Pulmonary artery endothelial cell (primary cell): ENCODE measurements at regions not wholly inside any gene's neighbourhood (a gene's known extent, or its start where the extent isn't known, plus 50 kb on each side); places are given as distances from the start of the nearest gene placed in this dataset.
A peak's percentile ranks its signal among the peaks of the same experiment; 100 is the strongest.
"Not testable (repeated sequence)": the region's sequence is repeated elsewhere in the genome, so short reads cannot be mapped to it uniquely, and the experiment has no call there.

Source experiments
- DNase-seq: peaks from one replicate; pipeline ENCODE4 v3.0.0-alpha.2; 2011; ENCODE audit warnings: low read depth, low spot score

GRCh38 chr10:35874311-35875015 is 232.4 kb upstream of the FZD8 start:
- DNase-seq, result no peak

DNA sequence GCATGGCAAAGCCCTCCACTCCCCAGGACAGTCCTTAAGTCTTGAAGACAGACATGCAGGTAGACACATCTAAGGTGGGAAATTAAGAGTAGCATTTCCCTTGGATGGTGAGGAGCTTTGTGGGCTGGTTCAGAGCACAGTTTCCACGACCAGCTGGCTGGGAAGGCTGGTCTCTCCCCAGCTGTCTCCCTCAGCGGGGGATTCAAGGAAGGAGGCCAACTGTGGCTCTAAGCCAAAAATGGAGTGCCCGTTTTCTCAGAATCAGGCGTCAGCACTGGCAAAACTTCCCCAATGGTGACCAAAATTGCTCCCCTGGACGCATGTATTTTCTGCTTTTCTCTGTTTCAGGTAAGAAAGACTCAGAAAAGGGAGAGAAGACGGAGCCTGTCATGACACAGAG is 230.6 kb upstream of the FZD8 start:
- no peak for DNase-seq

DNA sequence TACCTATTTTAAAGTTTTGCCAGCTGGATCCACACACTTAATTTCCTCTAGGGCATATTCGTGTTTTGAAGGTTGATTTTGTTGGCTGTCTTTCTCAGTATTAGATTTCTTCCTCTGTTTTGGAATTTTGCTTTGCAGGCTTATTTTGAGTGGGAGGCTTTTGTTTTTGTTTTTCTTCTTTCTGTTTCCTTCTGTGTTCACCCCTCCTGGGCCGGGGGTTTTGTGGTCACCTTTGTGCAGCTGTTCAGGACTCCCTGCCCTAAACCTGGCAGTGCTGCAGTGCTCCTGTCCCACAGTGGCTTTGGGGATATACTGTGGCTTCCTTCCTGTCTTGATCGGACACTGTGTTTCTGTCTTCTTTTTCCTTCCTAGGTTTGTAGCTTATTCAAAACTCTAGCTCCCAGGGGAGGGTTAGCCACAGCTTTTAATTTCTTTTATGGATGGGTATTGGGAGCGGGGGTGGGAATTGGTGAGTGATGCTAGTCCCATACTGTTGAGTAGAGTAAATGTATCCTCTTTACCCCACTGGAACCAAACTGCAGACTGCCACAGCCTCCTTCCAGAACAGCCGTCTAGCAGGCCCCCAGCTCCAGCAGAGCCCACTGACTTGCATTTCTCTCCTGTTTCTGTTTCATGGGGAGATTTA is 228.7 kb upstream of the FZD8 start:
- DNase-seq, result no peak

DNA sequence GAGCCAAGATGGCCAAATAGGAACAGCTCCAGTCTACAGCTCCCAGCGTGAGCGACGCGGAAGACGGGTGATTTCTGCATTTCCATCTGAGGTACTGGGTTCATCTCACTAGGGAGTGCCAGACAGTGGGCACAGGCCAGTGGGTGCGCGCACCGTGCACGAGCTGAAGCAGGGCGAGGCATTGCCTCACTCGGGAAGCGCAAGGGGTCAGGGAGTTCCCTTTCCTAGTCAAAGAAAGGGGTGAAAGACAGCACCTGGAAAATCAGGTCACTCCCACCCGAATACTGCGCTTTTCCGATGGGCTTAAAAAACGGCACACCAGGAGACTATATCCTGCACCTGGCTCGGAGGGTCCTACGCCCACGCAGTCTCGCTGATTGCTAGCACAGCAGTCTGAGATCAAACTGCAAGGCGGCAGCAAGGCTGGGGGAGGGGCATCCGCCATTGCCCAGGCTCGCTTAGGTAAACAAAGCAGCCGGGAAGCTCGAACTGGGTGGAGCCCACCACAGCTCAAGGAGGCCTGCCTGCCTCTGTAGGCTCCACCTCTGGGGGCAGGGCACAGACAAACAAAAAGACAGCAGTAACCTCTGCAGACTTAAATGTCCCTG is 216.7 kb upstream of the FZD8 start:
- not testable (repeated sequence) for DNase-seq

DNA sequence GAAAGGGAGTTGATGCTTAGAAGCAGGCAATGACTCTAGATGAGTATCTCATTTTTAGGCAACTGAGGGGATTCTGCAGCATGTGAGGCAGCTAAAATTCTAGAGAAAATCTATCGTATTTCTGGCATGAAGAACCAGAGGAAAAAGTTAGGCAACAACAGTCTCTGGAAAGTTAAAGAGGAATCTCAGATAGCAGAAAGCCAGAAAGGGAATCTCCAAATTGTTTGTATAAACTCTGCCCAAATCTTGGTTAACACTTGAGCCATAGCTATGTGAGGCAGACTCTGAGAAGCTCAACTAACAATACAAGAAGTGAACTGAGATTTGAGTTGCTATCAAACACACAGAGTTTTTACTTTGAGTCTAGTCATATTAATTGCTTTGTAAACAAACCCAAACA is 215.8 kb upstream of the FZD8 start:
- no peak for DNase-seq

GRCh38 chr10:35855155-35855947 is 213.3 kb upstream of the FZD8 start:
- no peak for DNase-seq

- DNase-seq, result no peak
These were observed 212.6 kb upstream of the FZD8 start for GRCh38 chr10:35854661-35855060.

GRCh38 chr10:35852721-35853120 is 210.6 kb upstream of the FZD8 start:
- DNase-seq, result no peak

DNA sequence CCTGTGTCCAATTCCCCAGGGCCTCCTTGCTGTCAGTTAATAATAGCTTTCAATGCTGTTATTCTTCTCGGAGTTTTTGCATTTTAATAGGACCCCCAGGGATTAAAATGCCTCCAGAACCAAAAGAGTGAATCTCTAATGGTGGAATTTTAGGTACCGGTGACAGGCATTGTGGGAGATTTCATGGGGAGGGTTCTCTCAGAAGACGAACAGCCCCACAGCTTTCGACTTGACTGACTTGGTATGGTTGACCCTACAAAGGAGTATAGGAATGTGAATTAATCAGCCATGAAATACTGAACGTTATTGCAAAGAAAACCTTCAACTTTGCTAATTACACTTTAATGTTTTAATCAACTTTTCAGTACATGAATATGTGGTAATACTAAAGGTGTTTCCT is 206.3 kb upstream of the FZD8 start:
- DNase-seq, result no peak

GRCh38 chr10:35844686-35845085 is 202.6 kb upstream of the FZD8 start:
- DNase-seq, result no peak

GRCh38 chr10:35843524-35844181 is 201.6 kb upstream of the FZD8 start:
- DNase-seq, result peak; percentile 10

DNA sequence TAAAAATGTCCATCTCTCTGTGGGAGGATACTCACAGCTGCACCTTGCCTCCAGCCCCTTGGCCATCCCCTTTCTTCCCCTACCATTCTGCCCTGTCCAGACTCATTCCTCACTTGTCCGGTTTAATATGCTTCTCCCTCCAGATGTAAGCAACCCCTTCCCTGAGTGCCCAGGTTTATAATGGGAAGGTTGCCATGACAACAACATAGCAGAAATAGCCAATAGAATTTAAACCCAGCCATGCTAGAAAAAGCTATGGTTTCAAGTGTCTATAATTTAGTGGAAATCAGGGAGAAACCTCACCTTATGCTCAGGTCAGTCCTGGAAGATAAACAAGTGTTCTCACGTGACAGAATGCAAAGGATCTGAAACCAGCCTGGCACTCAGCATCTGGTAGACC is 196.0 kb upstream of the FZD8 start:
- no peak for DNase-seq

- DNase-seq, result no peak
These were observed 193.4 kb upstream of the FZD8 start for GRCh38 chr10:35835545-35835944.

DNA sequence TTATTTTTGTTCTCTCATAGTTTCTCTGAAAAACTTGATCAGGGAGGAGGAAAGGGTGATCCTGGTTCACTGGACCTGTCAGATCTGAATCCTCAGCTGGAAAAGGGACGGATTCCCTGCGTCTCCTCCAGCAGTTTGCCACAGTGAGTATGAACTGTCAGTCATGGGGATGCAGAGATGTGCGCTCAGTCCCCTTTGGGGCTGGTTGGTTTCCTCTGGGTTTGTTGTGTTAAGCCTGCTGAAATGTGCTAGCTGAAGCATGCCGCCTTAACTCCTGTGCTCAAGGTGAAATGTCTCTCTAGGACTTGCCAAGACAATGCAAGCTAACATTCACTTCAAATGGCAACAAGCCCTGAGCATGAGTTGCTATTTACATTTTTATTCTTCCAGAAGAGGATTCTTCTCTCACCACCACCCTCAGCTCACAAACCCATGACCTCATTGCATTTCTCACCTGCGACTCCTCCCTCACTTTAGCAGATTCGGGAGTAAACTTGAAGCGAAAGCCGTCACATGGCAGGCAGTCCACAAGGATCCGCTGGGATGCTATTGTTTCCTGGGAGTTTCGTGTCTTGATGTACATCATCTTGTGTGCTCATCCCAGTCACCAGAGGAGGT is 192.9 kb upstream of the FZD8 start:
- DNase-seq, result no peak

GRCh38 chr10:35827783-35828182 is 185.7 kb upstream of the FZD8 start:
- no peak for DNase-seq

GRCh38 chr10:35824704-35825103 is 182.6 kb upstream of the FZD8 start:
- no peak for DNase-seq

GRCh38 chr10:35822316-35822715 is 180.2 kb upstream of the FZD8 start:
- DNase-seq, result no peak

GRCh38 chr10:35821339-35821911 is 179.3 kb upstream of the FZD8 start:
- DNase-seq, result no peak

- DNase-seq, result no peak
These were observed 177.6 kb upstream of the FZD8 start for GRCh38 chr10:35819736-35820135.

DNA sequence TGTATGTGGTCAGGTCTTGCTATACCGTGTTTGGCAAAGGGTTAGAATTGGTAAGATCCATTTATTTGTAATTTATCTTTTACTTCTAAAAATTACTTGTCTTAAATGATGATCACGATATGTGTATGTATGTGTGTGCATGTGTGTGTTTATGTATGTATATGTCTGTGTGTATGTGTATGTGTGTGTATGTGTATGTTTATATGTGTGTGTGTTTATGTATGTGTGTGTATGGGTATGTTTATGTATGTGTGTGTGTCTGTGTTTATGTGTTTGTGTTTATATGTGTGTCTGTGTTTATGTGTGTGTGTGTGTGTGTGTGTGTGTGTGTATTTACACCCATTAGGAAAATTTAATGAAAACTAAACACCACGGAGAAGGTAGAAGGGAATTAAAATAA is 176.9 kb upstream of the FZD8 start:
- DNase-seq, result no peak

GRCh38 chr10:35817109-35817508 is 175.0 kb upstream of the FZD8 start:
- not testable (repeated sequence) for DNase-seq
